Bronchial epithelial cell (primary cell): ENCODE measurements at regions not wholly inside any gene's neighbourhood (a gene's known extent, or its start where the extent isn't known, plus 50 kb on each side); places are given as distances from the start of the nearest gene placed in this dataset.

Experiments
- DNase-seq: peaks from one replicate; pipeline ENCODE4 v3.0.0-alpha.2; 2010; ENCODE audit warnings: low read depth
- FAIRE-seq: peaks from 2 replicates; lab custom pipeline; 2011; peaks lifted over from hg19 to GRCh38; lab: Jason Lieb, UNC
- H3K27me3 ChIP-seq: 2 replicates; pipeline ENCODE4 v1.5.1; 2011; ENCODE audit warnings: low read length; ENCODE audit not compliant: control insufficient read depth, insufficient read depth
- H3K36me3 ChIP-seq: 2 replicates; pipeline ENCODE4 v1.5.1; 2011; ENCODE audit warnings: low read length; ENCODE audit not compliant: control insufficient read depth, insufficient read depth
- H3K4me3 ChIP-seq: 2 replicates; pipeline ENCODE4 v1.5.1; 2011; ENCODE audit warnings: mild to moderate bottlenecking, low read depth, low read length, control low read depth
- CTCF ChIP-seq: IDR thresholded peaks from 2 replicates; pipeline ENCODE4 v1.5.1; 2011; ENCODE audit warnings: mild to moderate bottlenecking, moderate library complexity, low read length, control low read depth, inconsistent platforms; ENCODE audit not compliant: insufficient read depth, severe bottlenecking

DNA sequence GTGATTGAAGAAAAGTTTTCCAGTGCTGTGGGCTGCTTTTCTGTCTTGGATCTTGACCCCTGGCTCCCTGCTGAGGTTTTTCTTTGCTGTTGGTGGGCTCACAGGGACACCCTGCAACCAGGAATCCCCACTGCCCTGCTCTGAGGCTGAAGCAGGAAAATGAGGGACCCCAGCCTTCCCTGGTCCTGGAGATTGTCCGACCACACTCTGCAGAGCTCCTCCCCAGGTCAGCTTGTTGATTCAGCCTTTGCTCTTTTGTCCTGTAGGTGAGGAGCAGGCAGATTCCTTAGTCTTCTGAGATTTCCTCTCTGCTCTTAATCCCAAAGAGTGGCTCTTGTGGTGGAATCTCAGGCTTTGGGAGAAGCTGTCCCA is 194.5 kb downstream of the RPLP1 start:
- H3K27me3 ChIP-seq: peaks cover 18% of the 10 kb centered on the region
- no peaks in the 10 kb centered on the region for H3K36me3 ChIP-seq

DNA sequence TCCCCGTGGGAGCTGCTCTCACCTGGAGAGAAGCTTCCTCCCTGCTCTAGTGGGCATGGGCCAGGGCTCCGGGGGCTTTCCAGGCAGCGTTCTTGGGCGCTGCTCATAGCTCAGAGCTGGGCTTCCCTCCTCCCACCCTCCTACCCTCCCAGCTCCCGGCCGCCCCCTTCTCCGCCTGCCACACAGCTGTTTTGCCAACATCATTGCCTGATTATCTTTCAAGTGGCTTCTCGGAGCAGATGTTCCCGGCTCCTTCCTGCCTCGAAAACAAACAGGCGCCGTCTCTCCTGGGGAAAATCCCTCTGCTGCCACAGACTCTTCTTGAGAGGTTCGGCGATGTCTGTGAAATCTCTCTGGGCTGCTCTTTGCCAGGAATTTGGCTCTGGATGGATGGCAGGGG is 195.6 kb downstream of the RPLP1 start:
- peaks cover 18% of the 10 kb centered on the region for H3K27me3 ChIP-seq
- TF ChIP-seq CTCF: no peak
- FAIRE-seq (no peak), DNase-seq (no peak)
- H3K36me3 ChIP-seq: no peaks in the 10 kb centered on the region
- H3K4me3 ChIP-seq: no peak overlapping the region

More for the DNA sequence above, 194.5 kb downstream of the RPLP1 start:
- DNase-seq (no peak), FAIRE-seq (no peak)
- no peak overlapping the region for H3K4me3 ChIP-seq
- TF ChIP-seq CTCF: no peak

DNA sequence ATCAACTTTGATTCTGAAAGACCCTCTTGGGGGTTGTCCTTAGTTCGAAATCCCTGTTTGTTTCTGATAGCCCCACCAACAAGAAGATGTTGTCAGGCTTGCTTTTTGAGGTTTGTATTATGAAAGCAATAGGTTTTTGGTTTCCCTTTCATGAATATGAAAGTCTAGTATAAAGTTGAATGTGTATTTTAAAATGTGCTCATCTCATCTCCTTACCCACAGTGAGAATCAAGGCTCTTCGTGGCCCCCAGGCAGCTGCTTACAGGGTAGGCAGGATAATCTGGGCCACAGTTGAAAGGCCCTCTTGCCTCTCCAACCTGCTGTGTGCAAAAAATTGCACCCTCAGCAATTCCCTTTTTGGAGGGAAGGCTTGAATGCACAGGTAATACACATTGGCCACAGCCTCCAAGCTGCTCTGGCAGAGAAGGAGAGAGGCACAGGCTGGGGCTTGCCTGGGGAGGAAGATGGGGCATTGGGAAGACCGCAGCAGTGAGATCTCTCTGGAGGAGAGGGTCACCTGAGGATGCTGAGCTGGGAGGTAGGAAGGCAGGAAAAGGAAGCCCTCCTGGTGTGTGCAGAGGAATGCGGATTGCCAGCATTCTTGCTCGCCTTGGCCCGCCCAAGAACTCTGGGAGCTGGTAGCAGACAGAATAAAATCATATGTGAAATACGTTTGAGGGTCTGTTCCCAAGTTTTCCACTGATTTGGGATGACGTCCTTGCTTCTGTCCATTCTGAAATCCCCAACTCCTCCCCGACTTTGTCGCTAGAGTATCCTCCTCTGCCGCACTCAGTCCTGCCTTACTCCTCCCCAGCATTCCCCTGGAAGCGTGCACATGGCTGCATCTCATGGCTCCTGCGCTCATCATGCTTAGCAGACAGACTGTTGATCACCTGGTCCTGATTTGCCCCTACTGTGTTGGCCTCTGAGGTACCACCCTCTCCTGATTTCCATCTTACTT is 196.4 kb downstream of the RPLP1 start:
- Histone ChIP-seq H3K4me3 (no peak overlapping the region), H3K36me3 (no peaks in the 10 kb centered on the region), H3K27me3 (peaks cover 18% of the 10 kb centered on the region)
- peak; percentile 54 for DNase-seq
- no peak for TF ChIP-seq CTCF
- no peak for FAIRE-seq

DNA sequence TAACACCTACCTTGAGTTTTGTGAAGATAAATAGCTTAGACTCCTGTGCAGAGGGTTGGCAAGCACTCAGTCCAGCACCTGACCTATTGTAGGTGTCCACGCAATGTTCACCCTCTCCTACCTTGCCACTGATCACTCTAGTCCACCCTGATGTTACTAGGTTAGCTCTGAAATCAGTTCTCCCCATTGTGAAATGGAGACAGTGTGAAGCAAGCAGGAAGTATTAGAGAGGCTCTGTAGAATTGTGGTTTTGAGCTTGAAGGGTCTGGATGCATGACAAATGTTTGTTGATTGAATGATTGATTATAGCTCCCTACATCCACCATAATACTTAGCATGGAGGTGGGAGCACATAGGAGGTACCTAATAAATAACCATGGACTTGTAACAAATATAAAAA is 199.7 kb downstream of the RPLP1 start:
- Histone ChIP-seq H3K4me3 (no peak overlapping the region), H3K36me3 (no peaks in the 10 kb centered on the region), H3K27me3 (peaks cover 15% of the 10 kb centered on the region)
- FAIRE-seq (no peak), DNase-seq (no peak)
- no peak for TF ChIP-seq CTCF

GRCh38 chr15:69652751-69653305 is 200.2 kb downstream of the RPLP1 start:
- TF ChIP-seq CTCF: no peak
- DNase-seq (no peak), FAIRE-seq (no peak)
- Histone ChIP-seq H3K4me3 (no peak overlapping the region), H3K36me3 (no peaks in the 10 kb centered on the region), H3K27me3 (peaks cover 11% of the 10 kb centered on the region)
